Sigmoid colon (tissue), 4 donors: ENCODE measurements at regions not wholly inside any gene's neighbourhood (a gene's known extent, or its start where the extent isn't known, plus 50 kb on each side); places are given as distances from the start of the nearest gene placed in this dataset.

Experiments used
- EP300 ChIP-seq, 4 donors: sonication (generic); formaldehyde crosslinking; IDR thresholded peaks; one replicate each; pipeline ENCODE4 v1.6.1; 2017; ENCODE audit warnings: antibody characterized with exemption in 4 of 4
- POLR2A ChIP-seq, 2 donors: fragments of 450-650 bp; IDR thresholded peaks; one replicate each; pipeline ENCODE4 v1.6.1; 2016; ENCODE audit warnings: antibody characterized with exemption in 2 of 2, mild to moderate bottlenecking in 2 of 2, moderate library complexity in 2 of 2
- POLR2AphosphoS5 ChIP-seq, 4 donors: sonication (generic); formaldehyde crosslinking; IDR thresholded peaks; one replicate each; pipeline ENCODE4 v1.6.1; 2017; ENCODE audit warnings: antibody characterized with exemption in 4 of 4
- TF ChIP-seq, protein P1 (sequence below), 4 experiments: fragments of 450-650 bp in 3 of 4; fragments of 200-600 bp in 1 of 4; IDR thresholded peaks; one replicate each; pipeline ENCODE4 v1.5.1; 2016 to 2019; ENCODE audit warnings: antibody characterized with exemption in 4 of 4, mild to moderate bottlenecking in 3 of 4, moderate library complexity in 2 of 4

- TF ChIP-seq, protein P1, sequence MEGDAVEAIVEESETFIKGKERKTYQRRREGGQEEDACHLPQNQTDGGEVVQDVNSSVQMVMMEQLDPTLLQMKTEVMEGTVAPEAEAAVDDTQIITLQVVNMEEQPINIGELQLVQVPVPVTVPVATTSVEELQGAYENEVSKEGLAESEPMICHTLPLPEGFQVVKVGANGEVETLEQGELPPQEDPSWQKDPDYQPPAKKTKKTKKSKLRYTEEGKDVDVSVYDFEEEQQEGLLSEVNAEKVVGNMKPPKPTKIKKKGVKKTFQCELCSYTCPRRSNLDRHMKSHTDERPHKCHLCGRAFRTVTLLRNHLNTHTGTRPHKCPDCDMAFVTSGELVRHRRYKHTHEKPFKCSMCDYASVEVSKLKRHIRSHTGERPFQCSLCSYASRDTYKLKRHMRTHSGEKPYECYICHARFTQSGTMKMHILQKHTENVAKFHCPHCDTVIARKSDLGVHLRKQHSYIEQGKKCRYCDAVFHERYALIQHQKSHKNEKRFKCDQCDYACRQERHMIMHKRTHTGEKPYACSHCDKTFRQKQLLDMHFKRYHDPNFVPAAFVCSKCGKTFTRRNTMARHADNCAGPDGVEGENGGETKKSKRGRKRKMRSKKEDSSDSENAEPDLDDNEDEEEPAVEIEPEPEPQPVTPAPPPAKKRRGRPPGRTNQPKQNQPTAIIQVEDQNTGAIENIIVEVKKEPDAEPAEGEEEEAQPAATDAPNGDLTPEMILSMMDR (IDR thresholded peaks at IDR 0.05) = no peak
- TF ChIP-seq POLR2AphosphoS5 (IDR thresholded peaks at IDR 0.05) = no peak
- no peak for TF ChIP-seq POLR2A (IDR thresholded peaks at IDR 0.05)
- no peak for TF ChIP-seq EP300 (IDR thresholded peaks at IDR 0.05)
These were observed 186.5 kb upstream of the CSF3R start for GRCh38 chr1:36669262-36669661.
